ENCODE measurements at regions not wholly inside any gene's neighbourhood (a gene's known extent, or its start where the extent isn't known, plus 50 kb on each side); places are given as distances from the start of the nearest gene placed in this dataset.

DNA sequence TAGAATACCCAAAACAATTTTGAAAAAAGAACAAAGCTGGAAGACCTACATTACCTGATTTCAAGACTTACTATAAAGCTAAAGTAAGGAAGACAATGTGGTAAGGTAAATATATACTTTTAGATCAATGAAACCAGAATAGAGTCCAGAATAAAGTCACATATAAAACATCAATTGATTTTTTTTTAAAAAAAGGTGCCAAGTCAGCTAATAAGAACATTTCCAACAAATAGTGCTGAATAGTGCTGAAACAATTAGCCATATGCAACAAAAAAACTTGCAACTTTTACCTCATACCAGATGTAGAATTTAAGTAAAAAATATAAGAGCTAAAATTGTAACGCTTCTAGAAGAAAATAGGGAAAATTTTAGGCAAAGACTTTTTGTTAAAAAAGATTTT is 73.0 kb upstream of the PDHA1 start:
- TF ChIP-seq EZH2 (IDR thresholded peaks at IDR 0.05; ENCODE audit: borderline replicate concordance, low read length), result no peak
- TF ChIP-seq, protein P1, sequence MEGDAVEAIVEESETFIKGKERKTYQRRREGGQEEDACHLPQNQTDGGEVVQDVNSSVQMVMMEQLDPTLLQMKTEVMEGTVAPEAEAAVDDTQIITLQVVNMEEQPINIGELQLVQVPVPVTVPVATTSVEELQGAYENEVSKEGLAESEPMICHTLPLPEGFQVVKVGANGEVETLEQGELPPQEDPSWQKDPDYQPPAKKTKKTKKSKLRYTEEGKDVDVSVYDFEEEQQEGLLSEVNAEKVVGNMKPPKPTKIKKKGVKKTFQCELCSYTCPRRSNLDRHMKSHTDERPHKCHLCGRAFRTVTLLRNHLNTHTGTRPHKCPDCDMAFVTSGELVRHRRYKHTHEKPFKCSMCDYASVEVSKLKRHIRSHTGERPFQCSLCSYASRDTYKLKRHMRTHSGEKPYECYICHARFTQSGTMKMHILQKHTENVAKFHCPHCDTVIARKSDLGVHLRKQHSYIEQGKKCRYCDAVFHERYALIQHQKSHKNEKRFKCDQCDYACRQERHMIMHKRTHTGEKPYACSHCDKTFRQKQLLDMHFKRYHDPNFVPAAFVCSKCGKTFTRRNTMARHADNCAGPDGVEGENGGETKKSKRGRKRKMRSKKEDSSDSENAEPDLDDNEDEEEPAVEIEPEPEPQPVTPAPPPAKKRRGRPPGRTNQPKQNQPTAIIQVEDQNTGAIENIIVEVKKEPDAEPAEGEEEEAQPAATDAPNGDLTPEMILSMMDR (IDR thresholded peaks at IDR 0.05; ENCODE audit: low read length), result no peak
